GM10266 (cell line): ENCODE measurements at regions not wholly inside any gene's neighbourhood (a gene's known extent, or its start where the extent isn't known, plus 50 kb on each side); places are given as distances from the start of the nearest gene placed in this dataset.

Experiments
- DNase-seq: peaks from one replicate; pipeline ENCODE4 v3.0.0; 2012; ENCODE audit errors: extremely low spot score
- TF ChIP-seq, protein P1 (sequence below): IDR thresholded peaks from 2 replicates; pipeline ENCODE4 v1.5.1; 2012; ENCODE audit warnings: mild to moderate bottlenecking, low read depth; ENCODE audit not compliant: control insufficient read depth, insufficient read depth; ENCODE audit errors: missing control alignments

DNA sequence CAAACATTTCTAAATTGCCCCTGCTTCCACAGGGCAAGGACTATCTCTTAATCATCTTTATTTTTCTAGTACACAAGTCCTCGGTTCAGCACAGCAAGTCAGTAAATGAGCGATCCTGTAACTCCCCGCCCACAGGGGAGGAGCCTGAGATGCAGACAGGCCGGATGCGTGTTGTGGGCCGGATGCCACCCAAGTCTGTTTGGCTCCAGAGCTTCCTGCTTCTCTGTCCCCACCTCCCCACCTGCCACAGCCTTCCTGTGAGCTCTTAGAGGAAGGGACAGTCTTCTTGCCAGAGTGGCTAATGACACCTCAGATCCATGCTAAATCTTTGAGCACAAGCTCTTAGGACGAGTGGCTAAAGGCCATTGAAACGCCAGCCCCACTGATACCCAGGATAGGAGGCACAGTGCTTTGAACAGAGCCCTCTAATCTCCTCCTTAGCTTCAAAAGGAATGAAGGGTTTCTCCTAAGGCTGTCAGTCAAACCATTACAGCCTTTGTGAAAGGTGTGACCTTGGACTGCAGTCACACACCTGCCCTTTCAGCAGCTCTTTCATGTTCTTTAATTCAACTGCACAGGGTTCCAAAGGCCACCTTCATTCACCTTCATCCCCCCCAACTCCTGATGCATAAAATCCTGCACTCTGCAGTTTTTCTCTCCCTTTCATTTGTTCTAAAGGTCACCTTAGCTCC, 264.3 kb downstream of the TFAP2C start:
- TF ChIP-seq, protein P1, sequence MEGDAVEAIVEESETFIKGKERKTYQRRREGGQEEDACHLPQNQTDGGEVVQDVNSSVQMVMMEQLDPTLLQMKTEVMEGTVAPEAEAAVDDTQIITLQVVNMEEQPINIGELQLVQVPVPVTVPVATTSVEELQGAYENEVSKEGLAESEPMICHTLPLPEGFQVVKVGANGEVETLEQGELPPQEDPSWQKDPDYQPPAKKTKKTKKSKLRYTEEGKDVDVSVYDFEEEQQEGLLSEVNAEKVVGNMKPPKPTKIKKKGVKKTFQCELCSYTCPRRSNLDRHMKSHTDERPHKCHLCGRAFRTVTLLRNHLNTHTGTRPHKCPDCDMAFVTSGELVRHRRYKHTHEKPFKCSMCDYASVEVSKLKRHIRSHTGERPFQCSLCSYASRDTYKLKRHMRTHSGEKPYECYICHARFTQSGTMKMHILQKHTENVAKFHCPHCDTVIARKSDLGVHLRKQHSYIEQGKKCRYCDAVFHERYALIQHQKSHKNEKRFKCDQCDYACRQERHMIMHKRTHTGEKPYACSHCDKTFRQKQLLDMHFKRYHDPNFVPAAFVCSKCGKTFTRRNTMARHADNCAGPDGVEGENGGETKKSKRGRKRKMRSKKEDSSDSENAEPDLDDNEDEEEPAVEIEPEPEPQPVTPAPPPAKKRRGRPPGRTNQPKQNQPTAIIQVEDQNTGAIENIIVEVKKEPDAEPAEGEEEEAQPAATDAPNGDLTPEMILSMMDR = no peak
- DNase-seq = no peak

DNA sequence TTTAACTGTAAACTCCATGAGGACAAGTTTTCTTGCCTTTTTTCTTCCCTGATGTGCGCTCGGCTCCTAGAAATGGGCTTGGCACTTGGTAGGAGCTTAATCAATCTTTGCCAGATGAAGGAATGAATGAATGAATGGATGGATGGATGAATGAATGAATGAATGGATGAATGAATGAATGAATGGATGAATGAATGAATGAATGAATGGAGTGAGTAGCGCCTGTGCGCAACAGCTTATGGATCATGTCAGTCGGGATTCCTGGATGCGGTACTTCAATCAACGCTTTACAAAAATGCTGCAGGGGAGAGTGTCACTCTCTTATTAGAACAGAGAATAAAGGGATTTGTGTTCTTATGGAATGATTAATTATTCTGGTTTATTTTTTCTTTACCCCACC, 267.3 kb downstream of the TFAP2C start:
- DNase-seq = no peak
- TF ChIP-seq, protein P1 = no peak

DNA sequence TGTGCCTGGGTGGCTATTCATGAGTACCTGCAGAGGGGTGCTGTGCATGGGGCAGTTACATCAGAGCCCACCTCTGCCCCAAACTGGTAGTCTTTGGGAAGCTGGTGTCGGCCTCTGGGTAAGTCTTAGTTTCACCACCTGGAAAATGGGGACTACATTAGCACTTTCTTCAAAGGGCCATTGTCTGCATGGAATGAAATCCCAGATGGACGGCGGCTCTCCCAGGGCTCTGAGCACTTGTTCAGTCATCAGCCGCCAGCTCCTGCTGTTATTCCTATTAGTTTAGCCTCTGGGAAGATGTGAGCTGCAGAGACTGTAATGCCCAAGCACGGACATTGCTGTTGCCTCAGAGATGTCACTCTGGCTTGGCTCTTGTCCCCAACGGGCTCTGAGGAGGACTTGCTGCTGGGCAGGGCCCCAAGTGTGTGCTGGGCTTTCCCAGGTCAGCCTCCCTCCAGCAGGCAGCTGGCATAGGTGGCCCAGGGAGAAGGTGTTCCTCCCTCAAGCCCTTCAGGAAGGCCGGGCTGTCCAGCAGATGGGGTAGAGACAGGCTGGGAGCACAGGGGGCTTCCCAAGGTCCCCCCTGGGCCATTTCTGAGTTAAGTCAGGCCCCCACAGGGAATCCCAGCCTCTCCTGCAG, 268.3 kb downstream of the TFAP2C start:
- TF ChIP-seq, protein P1 = no peak
- DNase-seq = no peak

DNA sequence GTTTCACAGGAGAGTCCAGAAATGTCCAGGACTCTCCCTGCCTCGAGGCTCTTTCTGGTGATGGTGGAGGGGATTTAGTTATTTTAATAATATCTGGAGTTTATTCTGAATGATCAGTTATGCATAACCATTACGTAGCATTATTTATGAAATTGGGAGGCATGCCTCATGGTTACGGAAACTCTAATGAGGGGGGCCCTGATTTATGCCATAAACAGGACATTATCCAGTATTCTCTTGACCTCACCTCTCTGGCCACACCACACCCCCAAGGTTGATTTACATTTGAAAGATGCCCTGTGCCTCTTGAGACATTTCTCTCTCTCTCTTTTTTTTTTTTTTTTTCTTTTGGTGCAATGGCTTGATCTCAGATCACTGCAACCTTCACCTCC, 268.8 kb downstream of the TFAP2C start:
- no peak for DNase-seq
- TF ChIP-seq, protein P1 = no peak

DNA sequence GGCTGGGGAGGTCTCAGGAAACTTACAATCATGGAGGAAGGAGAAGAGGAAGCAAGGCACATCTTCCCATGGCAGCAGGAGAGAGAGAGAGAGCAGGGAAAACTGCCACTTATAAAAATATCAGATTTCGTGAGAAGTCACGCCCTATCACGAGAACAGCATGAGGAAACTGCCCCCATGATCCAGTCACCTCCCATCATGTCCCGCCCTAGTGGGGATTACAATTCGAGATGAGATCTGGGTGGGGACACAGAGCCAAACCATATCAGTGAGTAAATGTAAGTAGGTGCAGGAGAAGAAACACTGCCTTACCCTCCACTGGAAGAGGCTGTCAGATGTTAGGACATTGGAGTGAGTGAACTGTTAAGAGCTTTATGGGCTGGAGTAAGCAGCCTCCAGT, 270.4 kb downstream of the TFAP2C start:
- TF ChIP-seq, protein P1 = no peak
- DNase-seq = no peak

DNA sequence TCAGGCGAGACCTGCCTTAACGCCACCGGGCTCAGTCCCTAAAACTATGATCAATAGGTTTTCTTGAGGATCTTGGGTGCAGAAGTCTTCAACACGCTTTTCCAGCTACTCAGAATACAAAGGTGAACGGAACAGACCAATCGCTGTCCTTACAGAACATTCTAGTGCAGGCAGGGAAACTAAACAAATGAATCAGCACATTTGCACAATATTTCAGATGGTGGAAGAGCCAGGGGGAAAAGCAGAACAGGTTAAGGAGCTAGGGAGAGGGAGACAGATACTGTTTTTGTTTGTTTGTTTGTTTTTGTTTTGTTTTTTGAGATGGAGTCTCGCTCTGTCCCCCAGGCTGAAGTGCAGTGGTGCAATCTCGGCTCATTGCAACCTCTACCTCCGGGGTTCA, 271.1 kb downstream of the TFAP2C start:
- TF ChIP-seq, protein P1 = no peak
- no peak for DNase-seq

DNA sequence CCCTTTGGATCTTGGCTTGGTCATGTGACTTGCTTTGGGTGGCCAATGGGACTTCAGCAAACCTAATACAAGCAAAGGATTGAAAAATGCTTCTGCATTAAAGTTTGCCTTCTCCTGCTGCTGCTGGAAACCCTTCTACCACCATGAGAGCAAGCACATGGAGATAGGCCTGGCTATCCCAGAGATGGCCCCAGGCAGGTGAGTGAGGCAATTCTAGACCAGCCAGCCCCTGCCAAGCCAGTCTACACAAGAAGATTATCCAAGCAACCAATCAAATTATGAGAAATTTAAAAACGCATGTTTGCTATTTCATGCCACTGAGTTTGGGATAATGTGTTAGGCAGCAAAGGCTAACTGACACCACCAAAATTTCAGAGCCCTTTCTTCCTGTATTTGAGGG, 274.3 kb downstream of the TFAP2C start:
- TF ChIP-seq, protein P1 = no peak
- no peak for DNase-seq
